Keratinocyte (primary cell): ENCODE measurements at regions not wholly inside any gene's neighbourhood (a gene's known extent, or its start where the extent isn't known, plus 50 kb on each side); places are given as distances from the start of the nearest gene placed in this dataset.
"Not testable (repeated sequence)": the region's sequence is repeated elsewhere in the genome, so short reads cannot be mapped to it uniquely, and the experiment has no call there.

Source experiments
- DNase-seq: peaks from one replicate; pipeline ENCODE4 v3.0.0-alpha.2; 2011; ENCODE audit warnings: low read depth, missing footprints, low spot score
- FAIRE-seq: peaks from 2 replicates; lab custom pipeline; 2011; peaks lifted over from hg19 to GRCh38; lab: Jason Lieb, UNC
- H2AFZ ChIP-seq: 2 replicates; pipeline ENCODE4 v1.6.0; 2012; ENCODE audit warnings: low read length, control low read depth, inconsistent platforms; ENCODE audit not compliant: control insufficient read depth
- H3K27ac ChIP-seq: 2 replicates; pipeline ENCODE4 v1.5.1; 2011; ENCODE audit warnings: low read length; ENCODE audit not compliant: control insufficient read depth, insufficient read depth
- H3K27me3 ChIP-seq: 3 replicates; pipeline ENCODE4 v1.6.0; 2011; ENCODE audit warnings: low read length; ENCODE audit not compliant: control insufficient read depth, insufficient read depth; ENCODE audit errors: extremely low read depth
- H3K36me3 ChIP-seq, 2 experiments: 2 replicates in 1 of 2; 3 replicates in 1 of 2; pipeline ENCODE4 v1.5.1; 2011; ENCODE audit warnings: low read length in 2 of 2, mild to moderate bottlenecking in 1 of 2; ENCODE audit not compliant: control insufficient read depth in 2 of 2, insufficient read depth in 2 of 2; ENCODE audit errors: extremely low read depth in 1 of 2
- H3K4me1 ChIP-seq: 3 replicates; pipeline ENCODE4 v1.5.1; 2011; ENCODE audit warnings: low read length; ENCODE audit not compliant: control insufficient read depth, insufficient read depth; ENCODE audit errors: extremely low read depth
- H3K4me2 ChIP-seq: 3 replicates; pipeline ENCODE4 v1.6.0; 2011; ENCODE audit warnings: low read depth, low read length; ENCODE audit not compliant: control insufficient read depth, insufficient read depth; ENCODE audit errors: extremely low read depth
- H3K4me3 ChIP-seq, 3 experiments: fragments of 200-600 bp in 1 of 3; sonication (generic) in 1 of 3; 2 replicates in 2 of 3; 3 replicates in 1 of 3; pipeline ENCODE4 v1.5.1; 2011 to 2016; ENCODE audit warnings: low read length in 3 of 3, mild to moderate bottlenecking in 3 of 3, control low read depth in 2 of 3, inconsistent platforms in 1 of 3, low read depth in 1 of 3, mixed read lengths in 1 of 3, mixed run types in 1 of 3, moderate library complexity in 1 of 3; ENCODE audit not compliant: control insufficient read depth in 2 of 3, insufficient read depth in 2 of 3; ENCODE audit errors: extremely low read depth in 1 of 3
- H3K79me2 ChIP-seq: 2 replicates; pipeline ENCODE4 v1.6.0; 2012; ENCODE audit warnings: low read length; ENCODE audit not compliant: control insufficient read depth, insufficient read depth
- H3K9ac ChIP-seq: 3 replicates; pipeline ENCODE4 v1.6.0; 2011; ENCODE audit warnings: low read length; ENCODE audit not compliant: control insufficient read depth, insufficient read depth; ENCODE audit errors: extremely low read depth
- H3K9me1 ChIP-seq: 3 replicates; pipeline ENCODE4 v1.6.0; 2011; ENCODE audit warnings: low read length; ENCODE audit not compliant: control insufficient read depth, insufficient read depth; ENCODE audit errors: extremely low read depth
- H3K9me3 ChIP-seq: 2 replicates; pipeline ENCODE4 v1.5.1; 2012; ENCODE audit warnings: low read depth, low read length; ENCODE audit not compliant: control insufficient read depth
- H4K20me1 ChIP-seq: 3 replicates; pipeline ENCODE4 v1.6.0; 2011; ENCODE audit warnings: low read length; ENCODE audit not compliant: control insufficient read depth, insufficient read depth; ENCODE audit errors: extremely low read depth
- CTCF ChIP-seq, 3 experiments: IDR thresholded peaks in 1 of 3; conservative IDR thresholded peaks in 1 of 3; optimal IDR thresholded peaks in 1 of 3; 2 replicates in 2 of 3; 3 replicates in 1 of 3; pipeline versions ENCODE3 to v1.5.1; 2011; ENCODE audit warnings: low read length in 3 of 3, mild to moderate bottlenecking in 3 of 3, moderate library complexity in 2 of 3, control low read depth in 1 of 3, inconsistent platforms in 1 of 3; ENCODE audit not compliant: insufficient read depth in 2 of 3; ENCODE audit errors: extremely low read depth in 1 of 3
- EZH2 ChIP-seq: IDR thresholded peaks from one replicate; pipeline ENCODE4 v1.6.1; 2012; ENCODE audit warnings: inconsistent platforms, mild to moderate bottlenecking, low read length, moderate library complexity
- dilution Hi-C: fragments of 300-500 bp; cut with MboI; formaldehyde crosslinking; loops from one replicate; pipeline ENCODE4 v1.7.0; 2020; ENCODE audit warnings: low sequenced_read_pairs; ENCODE audit not compliant: extremely low pct_ligation_motif_present

GRCh38 chr16:76123966-76124365 lies 153.2 kb upstream of the CNTNAP4 start:
- Histone ChIP-seq H3K4me2 (no peak overlapping the region), H3K36me3 (no peaks in the 10 kb centered on the region), H3K4me1 (no peaks in the 10 kb centered on the region), H3K27me3 (no peaks in the 10 kb centered on the region), H3K9me3 (no peaks in the 10 kb centered on the region), H3K9me1 (no peaks in the 10 kb centered on the region), H3K4me3 (no peak overlapping the region), H2AFZ (no peak overlapping the region), H3K9ac (no peak overlapping the region), H4K20me1 (no peaks in the 10 kb centered on the region), H3K27ac (no peak overlapping the region), H3K79me2 (no peaks in the 10 kb centered on the region)
- FAIRE-seq = no peak
- TF ChIP-seq CTCF (optimal IDR thresholded peaks at IDR 0.05 in 1 of 3, IDR thresholded peaks at IDR 0.05 in 1 of 3, conservative IDR thresholded peaks at IDR 0.05 in 1 of 3; ENCODE audit: extremely low read depth in 1 of 3, insufficient read depth in 2 of 3, low read length in 3 of 3) = no peak
- TF ChIP-seq EZH2 = no peak
- no peak for DNase-seq
- dilution Hi-C loops = no loop called here

GRCh38 chr16:76125871-76126270 lies 151.3 kb upstream of the CNTNAP4 start:
- no peaks in the 10 kb centered on the region for H3K79me2 ChIP-seq
- dilution Hi-C loops = no loop called here
- no peak overlapping the region for H3K27ac ChIP-seq
- H3K36me3 ChIP-seq = no peaks in the 10 kb centered on the region
- H3K4me1 ChIP-seq = no peaks in the 10 kb centered on the region
- no peak overlapping the region for H2AFZ ChIP-seq
- TF ChIP-seq CTCF (optimal IDR thresholded peaks at IDR 0.05 in 1 of 3, IDR thresholded peaks at IDR 0.05 in 1 of 3, conservative IDR thresholded peaks at IDR 0.05 in 1 of 3; ENCODE audit: extremely low read depth in 1 of 3, insufficient read depth in 2 of 3, low read length in 3 of 3) (no peak), EZH2 (no peak)
- no peak overlapping the region for H3K4me3 ChIP-seq
- no peak for FAIRE-seq
- no peak for DNase-seq
- no peaks in the 10 kb centered on the region for H3K9me1 ChIP-seq
- H3K4me2 ChIP-seq = no peak overlapping the region
- no peaks in the 10 kb centered on the region for H4K20me1 ChIP-seq
- no peak overlapping the region for H3K9ac ChIP-seq
- H3K9me3 ChIP-seq = no peaks in the 10 kb centered on the region
- no peaks in the 10 kb centered on the region for H3K27me3 ChIP-seq

- H3K9me3 ChIP-seq, H3K27me3 ChIP-seq, H3K9me1 ChIP-seq, H3K4me2 ChIP-seq, FAIRE-seq, H3K4me1 ChIP-seq, DNase-seq, H3K27ac ChIP-seq, H3K9ac ChIP-seq, H3K36me3 ChIP-seq, H3K79me2 ChIP-seq, dilution Hi-C loops, H3K4me3 ChIP-seq, H4K20me1 ChIP-seq, H2AFZ ChIP-seq: not testable (repeated sequence)
Observed at GRCh38 chr16:76138056-76138455, 139.1 kb upstream of the CNTNAP4 start.
